ENCODE measurements at regions not wholly inside any gene's neighbourhood (a gene's known extent, or its start where the extent isn't known, plus 50 kb on each side); places are given as distances from the start of the nearest gene placed in this dataset.

GRCh38 chr13:30855569-30855968, 50.5 kb upstream of the MEDAG start:
- Histone ChIP-seq H2BK12ac (ENCODE audit: low read depth, low read length) (no peak overlapping the region), H3K27ac (ENCODE audit: low read depth, low read length) (no peak overlapping the region), H3K4ac (replicated peaks; ENCODE audit: insufficient read length, low read depth, low read length) (no peak overlapping the region), H3K79me1 (ENCODE audit: low read depth, low read length) (no peaks in the 10 kb centered on the region), H3K56ac (replicated peaks; ENCODE audit: insufficient read length, low read depth, low read length) (no peak overlapping the region), H3K9ac (replicated peaks in 1 of 4; ENCODE audit: extremely low read depth in 1 of 4, low read depth in 3 of 4, low read length in 3 of 4) (no peak overlapping the region), H4K20me1 (replicated peaks in 1 of 2; ENCODE audit: control insufficient read depth in 1 of 2, insufficient read depth in 2 of 2, low read length in 2 of 2) (no peaks in the 10 kb centered on the region), H3K4me3 (ENCODE audit: extremely low read depth in 1 of 4, insufficient read depth in 2 of 4, low read depth in 3 of 4, low read length in 4 of 4) (no peak overlapping the region), H3K79me2 (ENCODE audit: control insufficient read depth in 1 of 2, insufficient read depth in 2 of 2, low read length in 2 of 2) (no peaks in the 10 kb centered on the region), H3K9me3 (ENCODE audit: insufficient read depth in 2 of 2, low read depth in 1 of 2, low read length in 1 of 2) (peaks cover 0 to 4% of the 10 kb centered on the region in 2 experiments; a peak in 1 of 4 replicates), H3K27me3 (replicated peaks in 1 of 4; ENCODE audit: control insufficient read depth in 3 of 4, extremely low read depth in 1 of 4, insufficient read depth in 3 of 4, low read length in 3 of 4) (peaks cover 0 to 3% (median 0%) of the 10 kb centered on the region in 4 experiments; a peak in 3 of 7 replicates), H2AK5ac (ENCODE audit: low read depth, low read length) (no peak overlapping the region), H3K4me2 (ENCODE audit: insufficient read depth in 1 of 2, low read depth in 2 of 2, low read length in 2 of 2) (no peak overlapping the region), H4K5ac (ENCODE audit: insufficient read length, low read depth, low read length) (no peak overlapping the region), H2BK20ac (ENCODE audit: low read length) (no peak overlapping the region), H2BK120ac (replicated peaks; ENCODE audit: low read depth, low read length) (no peak overlapping the region), H3K4me1 (replicated peaks in 1 of 4; ENCODE audit: control insufficient read depth in 3 of 4, insufficient read depth in 4 of 4, low read length in 3 of 4) (no peaks in the 10 kb centered on the region), H4K91ac (replicated peaks; ENCODE audit: insufficient read length, low read length) (no peak overlapping the region), H2BK5ac (ENCODE audit: low read depth, low read length) (no peak overlapping the region), H3K14ac (ENCODE audit: insufficient read length) (no peak overlapping the region), H3K23ac (ENCODE audit: insufficient read length) (no peak overlapping the region), H2AFZ (ENCODE audit: low read length) (no peak overlapping the region), H3K18ac (ENCODE audit: extremely low read depth, low read length) (no peak overlapping the region), H4K8ac (ENCODE audit: extremely low read depth, insufficient read depth, low read length) (no peak overlapping the region), H3K23me2 (ENCODE audit: low read depth, low read length) (no peaks in the 10 kb centered on the region), H3K36me3 (ENCODE audit: control insufficient read depth in 2 of 4, insufficient read depth in 4 of 4, low read length in 3 of 4) (no peaks in the 10 kb centered on the region), H2BK15ac (ENCODE audit: low read length) (no peak overlapping the region)
- DNase-seq (ENCODE audit: low read depth in 1 of 2, low spot score in 2 of 2) (no peak), FAIRE-seq (no peak)
- ChIA-PET CTCF (ENCODE audit: partially characterized antibody) (interaction anchor here (0.8 to 2.8 kb wide), 7 partner anchors 9 to 247 kb away, joined by 3 to 15 read pairs (median 4); no protein-coding TSS in a partner anchor), POLR2A (ENCODE audit: partially characterized antibody) (interaction anchor here (1.8 kb wide), 1 partner anchor 8 kb away, joined by 7 read pairs; no protein-coding TSS in a partner anchor)
- WGBS, 2 experiments (ENCODE audit: extremely low coverage in 1 of 2, insufficient coverage in 1 of 2, insufficient read length in 1 of 2, insufficient replicate concordance in 2 of 2, low coverage in 1 of 2, low lambda C conversion rate in 2 of 2, missing lambda C conversion rate in 1 of 2): 87% methylated on average over 3 of the region's 3 CpGs; no CpG with 5 or more reads in 1 of the 2 experiments
- TF ChIP-seq SP1 (IDR thresholded peaks at IDR 0.05; ENCODE audit: low read depth, low read length): no peak

All from H1 (cell line).